Upper lobe of left lung (tissue), 4 donors: ENCODE measurements at regions not wholly inside any gene's neighbourhood (a gene's known extent, or its start where the extent isn't known, plus 50 kb on each side); places are given as distances from the start of the nearest gene placed in this dataset.

Source experiments
- POLR2A ChIP-seq, 4 donors: fragments of 450-650 bp; IDR thresholded peaks; one replicate each; pipeline ENCODE4 v1.5.1; 2016 to 2017; ENCODE audit warnings: antibody characterized with exemption in 4 of 4, mild to moderate bottlenecking in 2 of 4
- POLR2AphosphoS5 ChIP-seq, 2 donors: sonication (generic); formaldehyde crosslinking; IDR thresholded peaks; one replicate each; pipeline ENCODE4 v1.5.1; 2017; ENCODE audit warnings: antibody characterized with exemption in 2 of 2
- TF ChIP-seq, protein P1 (sequence below), 6 experiments: fragments of 450-650 bp in 4 of 6; fragments of 200-600 bp in 2 of 6; sonication (generic) in 2 of 6; IDR thresholded peaks; one replicate each; pipeline ENCODE4 v1.5.1; 2016 to 2019; ENCODE audit warnings: antibody characterized with exemption in 6 of 6

DNA sequence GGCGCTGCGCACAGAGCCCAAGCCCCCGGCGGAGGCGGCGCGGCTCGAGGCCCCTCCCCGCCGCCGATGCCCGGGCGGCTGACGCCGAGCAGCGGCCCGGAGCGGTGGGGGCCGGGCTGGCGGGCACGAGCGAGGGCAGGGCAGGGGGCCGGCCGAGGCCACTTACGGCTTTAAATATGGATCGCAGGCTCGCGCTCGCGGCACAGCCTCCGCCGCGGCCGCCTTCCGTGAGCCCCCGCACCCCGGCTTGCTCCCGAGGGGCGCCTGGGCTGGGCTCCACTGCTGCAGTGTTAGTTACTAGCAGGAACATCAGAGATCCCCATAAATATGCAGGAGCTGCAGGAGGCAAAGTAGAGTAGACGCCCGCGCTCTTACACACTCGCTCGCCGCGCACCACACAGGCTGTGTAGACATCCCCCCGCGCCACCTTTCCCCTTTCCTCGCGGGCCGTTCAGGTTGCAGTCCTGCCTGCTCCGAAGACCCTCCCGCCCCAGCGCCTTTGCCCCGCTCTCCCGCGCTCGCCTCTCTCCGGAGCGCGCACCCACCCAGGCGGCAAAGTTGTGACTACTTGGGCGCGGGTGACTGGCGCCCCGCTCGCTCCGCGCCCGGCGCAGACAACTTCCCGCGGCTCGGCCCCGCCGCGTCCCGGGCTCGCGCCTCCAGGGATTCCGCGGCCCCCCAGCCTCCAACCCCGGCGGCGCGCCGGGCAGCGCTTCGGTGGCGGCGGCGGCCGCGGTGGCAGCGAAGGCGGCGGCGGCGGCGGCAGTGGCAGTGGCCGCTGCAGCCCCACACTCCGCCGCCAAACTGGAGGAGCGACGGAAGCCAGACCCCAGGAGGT is 152.0 kb upstream of the SLC4A4 start:
- TF ChIP-seq, protein P1, sequence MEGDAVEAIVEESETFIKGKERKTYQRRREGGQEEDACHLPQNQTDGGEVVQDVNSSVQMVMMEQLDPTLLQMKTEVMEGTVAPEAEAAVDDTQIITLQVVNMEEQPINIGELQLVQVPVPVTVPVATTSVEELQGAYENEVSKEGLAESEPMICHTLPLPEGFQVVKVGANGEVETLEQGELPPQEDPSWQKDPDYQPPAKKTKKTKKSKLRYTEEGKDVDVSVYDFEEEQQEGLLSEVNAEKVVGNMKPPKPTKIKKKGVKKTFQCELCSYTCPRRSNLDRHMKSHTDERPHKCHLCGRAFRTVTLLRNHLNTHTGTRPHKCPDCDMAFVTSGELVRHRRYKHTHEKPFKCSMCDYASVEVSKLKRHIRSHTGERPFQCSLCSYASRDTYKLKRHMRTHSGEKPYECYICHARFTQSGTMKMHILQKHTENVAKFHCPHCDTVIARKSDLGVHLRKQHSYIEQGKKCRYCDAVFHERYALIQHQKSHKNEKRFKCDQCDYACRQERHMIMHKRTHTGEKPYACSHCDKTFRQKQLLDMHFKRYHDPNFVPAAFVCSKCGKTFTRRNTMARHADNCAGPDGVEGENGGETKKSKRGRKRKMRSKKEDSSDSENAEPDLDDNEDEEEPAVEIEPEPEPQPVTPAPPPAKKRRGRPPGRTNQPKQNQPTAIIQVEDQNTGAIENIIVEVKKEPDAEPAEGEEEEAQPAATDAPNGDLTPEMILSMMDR (IDR thresholded peaks at IDR 0.05): peak in 1 of 6 experiments; percentile 36
- TF ChIP-seq POLR2AphosphoS5 (IDR thresholded peaks at IDR 0.05) (peak in 1 of 2 donors; percentile 63), POLR2A (IDR thresholded peaks at IDR 0.05) (peak in 2 of 4 donors; percentile 76 to 79)
